GM18870 (cell line): ENCODE measurements at regions not wholly inside any gene's neighbourhood (a gene's known extent, or its start where the extent isn't known, plus 50 kb on each side); places are given as distances from the start of the nearest gene placed in this dataset.
"Not testable (repeated sequence)": the region's sequence is repeated elsewhere in the genome, so short reads cannot be mapped to it uniquely, and the experiment has no call there.

ENCODE experiments used
- ATAC-seq: cut with Tn5 transposase; IDR thresholded peaks from one replicate; pipeline ENCODE4 v1.9.1; 2021; ENCODE audit warnings: moderate library complexity; ENCODE audit not compliant: unreplicated experiment

DNA sequence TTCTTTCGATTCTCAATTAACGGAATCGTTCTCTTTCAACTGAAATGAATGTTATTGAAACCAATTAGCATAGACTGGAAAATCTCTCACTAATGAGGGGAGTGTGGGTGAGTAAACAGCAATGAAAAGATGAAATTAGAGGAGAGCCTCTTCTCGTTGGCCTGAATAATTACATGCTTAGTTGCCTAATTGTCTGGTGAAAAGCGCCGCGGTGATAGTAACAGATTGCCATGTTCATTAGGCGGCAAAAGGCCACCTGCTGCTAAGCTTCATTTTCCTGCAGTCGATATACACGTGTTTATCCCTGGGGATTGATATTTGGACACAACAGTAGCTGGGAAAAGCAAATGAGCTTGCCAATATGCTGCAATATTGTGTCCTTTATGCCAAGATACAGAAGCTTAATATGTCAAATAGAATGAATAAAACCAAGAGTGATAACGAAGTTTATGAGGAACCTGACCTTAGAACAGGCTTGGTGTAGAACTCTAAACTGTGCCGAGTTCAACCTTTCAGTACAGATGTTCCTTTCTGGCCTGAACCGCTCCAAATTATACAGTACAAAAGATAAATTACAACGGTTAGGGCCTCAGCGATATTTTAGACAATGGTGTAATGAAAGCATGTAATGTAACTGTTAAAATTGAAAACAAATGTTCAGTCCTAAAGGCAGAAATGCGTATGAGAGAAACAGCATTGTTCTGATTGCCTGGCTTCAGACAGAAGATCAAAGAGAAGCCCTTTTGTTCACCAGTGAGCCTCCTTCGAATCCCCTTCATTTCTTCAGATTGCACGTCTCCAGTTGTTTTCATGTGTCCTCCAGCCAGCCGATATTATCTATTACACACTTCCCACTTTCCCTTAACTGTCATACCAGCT, 185.2 kb downstream of the SHOX2 start:
- no peak for ATAC-seq

- no peak for ATAC-seq
Observed at GRCh38 chr3:157919319-157919887, 186.8 kb downstream of the SHOX2 start.

- no peak for ATAC-seq
Observed at GRCh38 chr3:157918402-157918801, 187.8 kb downstream of the SHOX2 start.

DNA sequence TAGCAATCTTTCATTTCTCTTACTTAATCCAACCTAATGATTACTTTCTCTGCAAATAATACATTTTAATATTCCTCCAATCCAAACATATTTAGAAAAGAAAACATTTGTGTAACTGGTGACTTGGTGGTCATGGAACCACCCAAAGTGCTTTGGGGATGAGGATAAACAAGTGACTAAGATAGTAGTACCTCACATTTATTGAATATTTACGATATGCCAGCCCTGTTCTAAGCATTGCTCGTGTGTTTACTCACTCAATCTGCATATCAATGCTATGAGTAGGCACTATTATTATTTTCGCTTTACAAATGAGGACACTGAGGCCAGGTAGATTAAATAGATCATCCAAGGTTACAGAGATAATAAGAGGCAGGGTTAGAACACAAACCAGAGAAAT, 189.5 kb downstream of the SHOX2 start:
- no peak for ATAC-seq

GRCh38 chr3:157914882-157915281, 191.3 kb downstream of the SHOX2 start:
- ATAC-seq: no peak

DNA sequence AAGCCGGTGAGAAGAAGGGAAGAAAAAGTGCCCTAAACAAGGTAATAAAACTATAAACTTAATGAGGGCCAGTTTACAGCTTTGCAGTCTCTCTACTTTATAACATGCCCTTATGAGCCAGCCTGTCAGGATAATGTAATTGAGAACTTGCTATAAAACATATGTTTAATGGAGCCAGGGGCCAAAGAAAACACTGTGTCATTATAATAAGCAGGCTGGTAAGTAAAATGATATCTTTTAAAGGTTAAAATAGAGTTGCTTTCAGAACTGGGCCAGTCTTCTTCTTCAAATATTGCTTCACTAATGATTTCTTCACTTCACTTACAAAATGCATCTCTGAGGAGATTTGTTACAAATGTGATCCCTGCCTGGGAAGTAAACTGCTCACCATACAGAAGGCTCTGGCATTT, 192.5 kb downstream of the SHOX2 start:
- no peak for ATAC-seq

GRCh38 chr3:157912514-157913451, 193.4 kb downstream of the SHOX2 start:
- ATAC-seq: no peak

DNA sequence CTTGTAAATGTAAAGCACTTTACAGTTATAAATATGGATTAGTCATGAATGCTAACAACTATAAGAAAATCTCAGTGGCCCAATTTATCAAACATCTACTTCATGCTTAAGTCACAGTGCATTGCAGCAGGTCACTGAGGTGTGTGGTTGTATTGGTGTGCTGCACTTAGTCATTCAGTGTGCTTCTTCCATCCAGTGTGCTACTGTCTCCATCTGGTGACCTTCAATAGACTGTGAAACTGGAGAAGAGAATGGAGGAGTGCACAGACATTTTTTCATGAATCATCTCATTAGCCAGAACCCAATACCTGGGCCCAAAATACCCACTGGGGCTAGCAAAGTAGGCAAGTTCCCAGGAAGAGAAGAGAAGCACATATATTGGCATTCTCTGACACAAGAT, 199.6 kb downstream of the SHOX2 start:
- no peak for ATAC-seq

GRCh38 chr3:157905885-157906284, 200.3 kb downstream of the SHOX2 start:
- ATAC-seq: no peak

GRCh38 chr3:157902680-157903079, 203.5 kb downstream of the SHOX2 start:
- ATAC-seq: not testable (repeated sequence)

DNA sequence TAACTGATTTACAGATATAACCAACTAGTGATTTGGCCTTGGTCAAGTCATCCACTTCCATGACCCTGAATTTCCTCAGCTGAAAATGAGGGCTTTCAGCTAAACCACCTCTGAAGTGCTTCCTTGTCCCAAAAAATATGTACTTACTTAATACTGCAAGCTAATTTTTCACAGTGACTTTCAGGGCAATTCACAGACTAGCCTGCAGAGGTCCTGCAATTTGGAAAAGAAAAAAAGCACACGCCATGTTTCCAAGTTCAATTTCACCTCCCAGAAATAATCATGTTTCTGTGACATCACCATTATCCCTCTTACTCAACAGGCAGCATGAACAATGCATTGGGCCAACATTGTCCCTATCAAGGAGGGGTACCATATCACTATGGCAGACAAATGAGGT, 218.2 kb downstream of the SHOX2 start:
- ATAC-seq: no peak

- no peak for ATAC-seq
Observed at GRCh38 chr3:157876556-157876955, 229.7 kb downstream of the SHOX2 start.

- ATAC-seq: no peak
Observed at GRCh38 chr3:157872902-157873301, 233.3 kb downstream of the SHOX2 start.

DNA sequence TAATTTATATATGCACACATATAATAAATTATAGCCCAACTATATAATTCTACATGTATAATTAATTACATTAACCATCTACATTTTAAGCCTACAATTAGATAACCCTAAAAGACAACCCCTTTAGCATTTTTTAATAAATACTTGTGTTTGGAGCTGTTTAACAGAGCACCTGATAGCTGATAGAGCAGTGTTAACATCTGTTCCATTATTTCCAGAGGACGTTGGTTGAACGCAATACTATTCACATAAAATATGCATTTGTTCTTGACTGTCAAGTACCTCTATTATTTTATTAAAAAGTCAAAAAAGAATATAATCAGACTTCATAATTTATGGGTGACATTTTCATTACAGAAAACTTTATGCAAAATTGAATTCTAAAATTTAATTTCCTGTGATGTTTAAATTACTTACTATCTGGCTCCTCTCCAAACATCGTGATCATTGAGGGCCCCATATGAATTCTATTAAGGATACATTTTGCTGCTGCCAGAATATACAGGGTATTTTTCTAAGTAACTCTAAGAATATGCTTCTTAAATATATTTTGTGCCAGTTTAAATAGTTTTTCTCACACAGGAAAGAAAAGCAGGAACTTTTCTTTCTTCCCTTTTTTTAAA, 234.3 kb downstream of the SHOX2 start:
- no peak for ATAC-seq

DNA sequence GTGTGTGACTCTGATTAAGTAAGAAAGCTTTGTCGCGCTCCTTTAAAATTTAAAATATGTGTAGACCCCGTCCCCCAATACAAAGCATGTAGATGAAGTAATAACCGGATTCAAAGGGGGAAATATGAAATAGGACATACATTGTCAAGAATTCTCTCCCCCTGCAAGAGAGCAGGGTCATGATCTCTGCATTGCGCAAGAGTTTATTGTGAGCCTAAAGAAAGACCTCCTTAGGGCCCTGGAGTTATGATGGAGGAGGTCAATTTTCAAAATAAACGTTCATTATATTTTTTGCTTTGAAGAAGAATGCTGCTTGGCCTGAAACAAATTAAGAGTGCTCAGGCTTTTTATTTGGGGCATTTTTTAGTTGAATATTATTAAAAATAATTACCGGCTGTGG, 235.0 kb downstream of the SHOX2 start:
- no peak for ATAC-seq

- no peak for ATAC-seq
Observed at GRCh38 chr3:157868946-157869345, 237.3 kb downstream of the SHOX2 start.

DNA sequence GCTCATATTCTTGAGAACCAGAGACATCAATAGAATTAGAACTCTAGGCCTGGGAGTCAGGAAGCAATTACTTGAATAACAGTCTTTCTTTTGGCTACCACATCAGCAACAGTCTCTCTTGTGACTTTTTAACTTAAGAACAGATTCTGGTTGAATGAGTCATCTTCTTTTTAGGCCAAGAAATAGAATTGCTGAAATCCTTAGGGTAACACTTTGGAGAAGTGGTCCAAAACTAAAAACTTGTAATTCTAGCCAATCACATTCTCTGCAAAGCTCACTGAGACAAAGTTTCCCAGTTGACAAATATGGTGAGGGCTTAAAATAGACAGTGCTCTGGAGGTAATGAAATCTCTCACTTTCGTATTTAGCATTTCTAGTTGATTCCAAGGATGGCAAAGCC, 238.0 kb downstream of the SHOX2 start:
- ATAC-seq: no peak

- peak; percentile 75 for ATAC-seq
Observed at GRCh38 chr3:157865352-157866000, 240.7 kb downstream of the SHOX2 start.

DNA sequence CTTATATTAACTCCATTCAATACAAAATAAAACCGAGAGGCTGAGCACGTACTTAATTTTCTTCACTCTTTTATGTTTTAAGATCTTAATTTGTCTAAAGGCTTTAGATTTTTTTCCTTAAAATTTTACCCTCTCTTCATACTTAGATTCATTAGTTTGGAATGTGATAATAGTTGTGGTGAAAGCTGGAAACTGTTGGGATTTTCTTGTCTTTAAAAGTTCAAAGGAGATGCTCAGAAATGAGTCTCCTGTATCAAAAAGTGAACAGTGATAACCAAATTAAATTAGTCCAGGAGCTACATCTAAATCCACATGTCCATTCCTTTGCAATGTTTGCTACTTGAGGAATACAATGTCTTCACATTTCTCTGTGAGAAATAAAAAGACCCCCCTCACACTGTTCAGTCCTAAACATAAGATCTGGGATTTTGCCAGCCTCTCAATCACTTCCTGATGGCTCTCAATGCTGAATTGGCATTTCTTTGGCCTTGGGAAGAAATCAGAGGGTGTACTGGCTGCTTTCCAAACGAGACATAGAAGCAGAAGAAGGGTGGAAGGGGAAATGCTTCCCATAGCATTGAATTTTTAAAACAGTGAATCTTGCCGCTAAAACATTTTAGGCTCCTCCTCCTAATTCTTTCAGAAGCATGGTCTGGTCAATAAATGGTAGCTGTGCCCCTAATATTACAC, 245.0 kb downstream of the SHOX2 start:
- no peak for ATAC-seq

DNA sequence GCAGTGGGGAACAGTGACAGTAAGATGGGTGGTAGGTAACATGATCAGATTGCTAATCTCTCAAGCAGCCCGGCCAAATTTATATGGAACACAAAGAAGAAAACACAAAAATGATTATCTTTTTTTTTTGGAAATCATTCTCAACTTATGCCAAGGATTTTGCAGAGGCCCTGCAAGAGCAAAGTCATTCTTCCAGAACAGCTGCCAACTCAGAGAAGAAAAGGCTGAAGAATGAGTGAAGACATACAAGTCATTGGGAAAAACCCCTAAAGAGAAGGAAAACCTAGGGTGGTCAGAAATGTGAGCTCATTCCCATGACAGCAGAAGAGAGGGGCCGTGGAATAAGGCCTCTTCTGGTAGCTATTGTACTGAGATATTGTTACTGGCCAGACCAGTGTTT, 246.7 kb downstream of the SHOX2 start:
- no peak for ATAC-seq
